Activated CD4-positive, alpha-beta memory T cell treated with anti-CD3 and anti-CD28 coated beads for 36 hours (primary cell): ENCODE measurements at regions not wholly inside any gene's neighbourhood (a gene's known extent, or its start where the extent isn't known, plus 50 kb on each side); places are given as distances from the start of the nearest gene placed in this dataset.

Experiments used
- CTCF ChIA-PET: fragments of 350-600 bp; sonication (Branson Sonifier 250); formaldehyde crosslinking; loops from one replicate; lab custom pipeline; 2021; ENCODE audit warnings: antibody characterized with exemption, inconsistent platforms; lab: Charles Lee
- POLR2A ChIA-PET: fragments of 350-600 bp; sonication (Branson Sonifier 250); formaldehyde crosslinking; loops from one replicate; lab custom pipeline; 2021; ENCODE audit warnings: antibody characterized with exemption; lab: Charles Lee
- DNase-seq: peaks from one replicate; pipeline ENCODE4 v3.0.0-alpha.2; 2020
- H3K27ac Mint-ChIP-seq: one replicate; pipeline ENCODE4 v1.8.0; 2021; ENCODE audit warnings: mixed read lengths
- H3K27me3 Mint-ChIP-seq: one replicate; pipeline ENCODE4 v1.8.0; 2021; ENCODE audit warnings: mixed read lengths
- H3K36me3 Mint-ChIP-seq: one replicate; pipeline ENCODE4 v1.8.0; 2021; ENCODE audit warnings: mixed read lengths
- H3K4me1 Mint-ChIP-seq: one replicate; pipeline ENCODE4 v1.8.0; 2021; ENCODE audit warnings: low read depth, mixed read lengths
- H3K4me3 Mint-ChIP-seq: one replicate; pipeline ENCODE4 v1.8.0; 2021; ENCODE audit warnings: mild to moderate bottlenecking, mixed read lengths
- H3K9me3 Mint-ChIP-seq: one replicate; pipeline ENCODE4 v1.8.0; 2021; ENCODE audit warnings: mixed read lengths
- intact Hi-C: fragments of 100-400 bp; cut with micrococcal nuclease; formaldehyde crosslinking; loops from one replicate; pipeline ENCODE4 v1.15.1; 2023

DNA sequence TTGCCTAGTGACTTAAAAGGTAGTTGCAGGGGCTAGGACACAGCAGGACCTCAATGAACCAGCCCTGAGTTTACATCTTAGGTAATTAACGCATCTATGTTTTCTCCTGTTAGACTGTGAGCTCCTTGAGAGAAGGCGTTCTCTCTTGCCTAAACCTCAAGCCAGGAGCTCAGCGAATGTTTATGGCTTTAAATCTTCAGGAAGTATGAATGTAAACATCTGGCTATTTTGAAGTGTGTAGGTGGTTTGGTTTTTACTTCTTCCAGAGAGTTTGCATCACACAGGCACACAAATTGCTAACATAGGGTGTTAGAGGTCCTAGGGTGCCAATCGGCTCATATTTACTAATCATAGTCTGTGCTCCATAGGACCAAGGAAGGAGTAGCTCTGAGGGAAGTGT, 387.7 kb upstream of the ZNF507 start:
- no peaks in the 10 kb centered on the region for H3K9me3 Mint-ChIP-seq
- CTCF ChIA-PET, result no interaction called here
- H3K36me3 Mint-ChIP-seq, result no peaks in the 10 kb centered on the region
- H3K27ac Mint-ChIP-seq, result no peak overlapping the region
- H3K27me3 Mint-ChIP-seq, result no peaks in the 10 kb centered on the region
- DNase-seq, result no peak
- intact Hi-C loops, result no loop called here
- no peak overlapping the region for H3K4me3 Mint-ChIP-seq
- H3K4me1 Mint-ChIP-seq, result no peaks in the 10 kb centered on the region
- POLR2A ChIA-PET, result no interaction called here

DNA sequence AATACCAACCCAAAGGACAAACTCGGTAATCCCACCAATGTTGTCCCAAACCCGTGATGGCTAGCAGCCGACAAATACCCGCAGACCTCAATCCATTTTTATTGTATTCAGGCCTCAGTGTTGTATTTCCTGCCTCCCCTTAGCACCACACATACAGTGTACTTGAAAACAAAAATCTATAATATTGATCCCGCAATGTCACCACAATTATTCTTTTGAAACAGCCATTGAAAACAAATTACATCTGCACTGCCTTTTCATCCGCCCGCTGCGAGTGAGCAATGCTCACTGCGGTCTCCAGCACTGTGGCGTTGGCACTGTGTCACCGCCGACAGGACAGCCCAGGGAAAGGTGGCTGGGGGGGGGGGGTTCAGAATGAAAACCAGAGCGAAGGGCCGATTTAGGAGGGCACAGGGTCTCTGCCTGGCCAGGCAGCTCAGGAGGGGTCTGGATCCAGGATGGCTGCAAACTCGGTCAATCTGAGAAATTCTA, 385.8 kb upstream of the ZNF507 start:
- H3K4me3 Mint-ChIP-seq, result no peak overlapping the region
- no peak for DNase-seq

DNA sequence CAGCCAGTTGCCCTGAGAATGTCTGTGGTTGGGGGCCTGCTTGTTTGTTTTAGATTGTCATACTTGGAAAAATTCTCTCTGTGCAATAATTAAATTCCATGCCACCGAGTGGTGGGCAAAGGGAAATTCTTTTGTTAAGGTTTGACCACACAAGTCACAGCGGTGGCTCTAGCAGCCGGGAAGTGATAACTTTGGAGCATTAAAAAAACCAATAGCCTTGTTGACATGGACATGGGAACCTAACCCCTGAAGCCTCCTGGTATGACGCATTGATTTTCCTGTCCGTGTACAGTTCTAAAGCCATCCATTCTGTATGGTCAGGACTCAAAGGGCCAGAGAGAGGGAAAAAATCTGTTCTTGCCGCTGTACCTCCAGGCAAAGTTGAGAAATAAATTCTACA, 384.9 kb upstream of the ZNF507 start:
- Mint-ChIP-seq H3K9me3 (no peaks in the 10 kb centered on the region), H3K4me3 (no peak overlapping the region), H3K36me3 (no peaks in the 10 kb centered on the region), H3K27ac (no peak overlapping the region), H3K4me1 (no peaks in the 10 kb centered on the region), H3K27me3 (no peaks in the 10 kb centered on the region)
- CTCF ChIA-PET, result no interaction called here
- intact Hi-C loops, result no loop called here
- no peak for DNase-seq
- POLR2A ChIA-PET, result no interaction called here

More for the DNA sequence above, 385.8 kb upstream of the ZNF507 start:
- no peaks in the 10 kb centered on the region for H3K27me3 Mint-ChIP-seq
- H3K9me3 Mint-ChIP-seq, result no peaks in the 10 kb centered on the region
- H3K4me1 Mint-ChIP-seq, result no peaks in the 10 kb centered on the region
- H3K36me3 Mint-ChIP-seq, result no peaks in the 10 kb centered on the region
- H3K27ac Mint-ChIP-seq, result no peak overlapping the region
- ChIA-PET CTCF (no interaction called here), POLR2A (no interaction called here)
- intact Hi-C loops, result no loop called here

DNA sequence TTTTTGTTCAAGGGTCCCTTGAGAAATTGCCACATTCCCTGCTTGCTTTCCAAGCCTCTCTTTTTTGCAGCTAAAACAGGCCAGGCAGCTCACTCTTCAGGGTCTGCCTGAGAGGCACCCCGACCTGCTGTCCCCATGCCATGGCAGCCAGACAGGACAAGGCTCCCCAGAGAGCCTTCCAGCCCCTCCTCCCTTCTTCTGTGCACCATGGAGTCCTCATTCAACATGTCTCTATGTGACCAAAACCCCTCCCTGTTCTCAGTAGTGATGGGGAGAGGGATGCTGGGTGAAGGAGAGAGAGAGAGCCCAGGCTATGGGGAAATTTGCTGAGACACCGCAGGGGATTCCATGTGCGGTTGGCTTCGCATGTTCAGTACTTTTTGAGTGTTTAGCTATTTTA, 384.2 kb upstream of the ZNF507 start:
- no peaks in the 10 kb centered on the region for H3K9me3 Mint-ChIP-seq
- no peaks in the 10 kb centered on the region for H3K27me3 Mint-ChIP-seq
- DNase-seq, result no peak
- ChIA-PET CTCF (no interaction called here), POLR2A (no interaction called here)
- no peaks in the 10 kb centered on the region for H3K36me3 Mint-ChIP-seq
- H3K4me3 Mint-ChIP-seq, result no peak overlapping the region
- no peak overlapping the region for H3K27ac Mint-ChIP-seq
- intact Hi-C loops, result no loop called here
- H3K4me1 Mint-ChIP-seq, result no peaks in the 10 kb centered on the region

DNA sequence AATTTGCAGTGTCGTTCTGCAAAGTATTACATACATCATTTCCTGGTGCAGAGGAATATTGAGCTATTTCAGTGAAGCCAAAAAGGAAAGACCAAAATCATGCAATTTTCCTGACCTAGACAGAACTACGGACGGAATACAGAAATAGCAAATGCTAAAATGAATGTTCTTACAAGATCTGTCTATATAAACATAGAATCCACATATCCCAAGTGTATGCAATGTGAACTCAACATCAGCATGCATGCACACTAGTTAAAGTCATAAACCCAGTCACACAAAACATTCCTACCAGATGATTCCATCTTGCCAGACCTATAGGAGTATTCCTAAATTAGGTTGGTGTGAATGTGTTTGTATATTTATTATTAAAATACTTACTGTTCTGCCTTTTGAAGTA, 383.7 kb upstream of the ZNF507 start:
- CTCF ChIA-PET, result no interaction called here

DNA sequence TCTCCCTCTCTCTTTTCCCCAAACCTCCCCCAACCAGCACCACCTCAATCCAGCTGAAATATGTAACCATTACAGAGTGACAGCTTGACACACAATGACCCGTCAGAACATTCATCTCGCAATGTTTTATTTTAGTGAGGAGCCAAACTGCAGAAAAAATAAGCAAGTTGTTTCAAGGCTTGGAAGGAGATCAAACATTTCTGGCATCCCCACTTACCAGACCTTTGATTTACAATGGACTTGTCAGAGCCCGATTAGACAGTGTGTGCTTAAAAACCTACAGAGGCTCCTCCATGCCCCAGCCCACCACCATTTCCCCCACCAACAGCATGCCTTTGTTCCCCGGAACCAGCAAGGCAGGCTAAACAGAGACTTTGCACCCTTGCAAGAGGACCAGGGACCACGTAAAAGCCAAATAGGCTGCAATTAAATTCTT, 382.8 kb upstream of the ZNF507 start:
- intact Hi-C loops, result no loop called here
- no peaks in the 10 kb centered on the region for H3K9me3 Mint-ChIP-seq
- CTCF ChIA-PET, result no interaction called here
- DNase-seq, result no peak
- H3K4me1 Mint-ChIP-seq, result no peaks in the 10 kb centered on the region
- POLR2A ChIA-PET, result no interaction called here
- no peaks in the 10 kb centered on the region for H3K27me3 Mint-ChIP-seq
- no peak overlapping the region for H3K27ac Mint-ChIP-seq
- H3K4me3 Mint-ChIP-seq, result no peak overlapping the region
- H3K36me3 Mint-ChIP-seq, result no peaks in the 10 kb centered on the region

More for the DNA sequence above, 383.7 kb upstream of the ZNF507 start:
- Mint-ChIP-seq H3K4me1 (no peaks in the 10 kb centered on the region), H3K27ac (no peak overlapping the region), H3K27me3 (no peaks in the 10 kb centered on the region), H3K4me3 (no peak overlapping the region), H3K36me3 (no peaks in the 10 kb centered on the region), H3K9me3 (no peaks in the 10 kb centered on the region)
- POLR2A ChIA-PET, result no interaction called here
- intact Hi-C loops, result no loop called here
- DNase-seq, result no peak

DNA sequence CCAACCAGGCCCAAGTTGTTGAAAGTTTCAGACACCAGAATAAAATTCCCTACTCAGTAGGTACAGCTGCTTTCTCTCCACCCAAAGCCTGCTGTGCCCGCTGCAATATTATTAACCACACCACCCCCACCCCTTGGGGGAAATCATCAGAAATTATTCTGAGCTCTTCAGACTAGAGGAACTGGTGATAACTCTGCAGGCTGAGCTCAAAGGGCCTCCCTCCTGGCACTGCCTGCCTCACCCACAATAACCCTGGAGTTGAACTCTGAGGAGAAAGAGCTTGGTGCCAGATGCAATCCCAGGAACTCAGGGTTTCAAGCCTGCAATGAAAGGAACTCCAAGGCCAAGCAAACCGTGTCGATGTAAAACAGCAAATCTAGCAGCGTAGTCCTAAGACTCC, 381.7 kb upstream of the ZNF507 start:
- intact Hi-C loops, result no loop called here

DNA sequence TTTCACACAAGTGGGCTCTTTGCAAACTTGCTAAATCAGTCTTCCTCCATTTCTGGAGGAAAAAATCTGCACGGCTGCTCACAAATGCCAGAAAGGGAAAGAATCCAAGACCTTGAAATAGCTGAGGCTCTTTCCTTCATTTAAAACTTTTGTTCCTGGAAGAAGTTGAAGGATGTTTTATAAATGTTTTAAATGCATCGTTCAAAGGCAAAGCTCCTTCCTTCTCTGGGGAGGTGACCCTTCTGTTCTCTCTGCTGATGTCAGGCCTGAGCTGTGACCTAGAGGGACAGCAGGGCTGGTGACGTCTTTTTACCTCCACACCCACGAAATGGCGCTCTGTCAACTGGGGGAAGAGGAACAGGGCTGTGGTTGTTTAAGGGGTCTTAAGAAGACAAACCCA, 376.4 kb upstream of the ZNF507 start:
- no peak for DNase-seq
- Mint-ChIP-seq H3K9me3 (no peaks in the 10 kb centered on the region), H3K36me3 (no peaks in the 10 kb centered on the region), H3K4me1 (no peaks in the 10 kb centered on the region), H3K27me3 (peaks cover 3% of the 10 kb centered on the region), H3K4me3 (no peak overlapping the region), H3K27ac (no peak overlapping the region)
- ChIA-PET POLR2A (no interaction called here), CTCF (no interaction called here)
- intact Hi-C loops, result no loop called here

More for the DNA sequence above, 381.7 kb upstream of the ZNF507 start:
- Mint-ChIP-seq H3K36me3 (no peaks in the 10 kb centered on the region), H3K27me3 (peaks cover 3% of the 10 kb centered on the region), H3K4me3 (no peak overlapping the region), H3K9me3 (no peaks in the 10 kb centered on the region), H3K27ac (no peak overlapping the region), H3K4me1 (no peaks in the 10 kb centered on the region)
- CTCF ChIA-PET, result no interaction called here
- DNase-seq, result no peak
- POLR2A ChIA-PET, result no interaction called here

DNA sequence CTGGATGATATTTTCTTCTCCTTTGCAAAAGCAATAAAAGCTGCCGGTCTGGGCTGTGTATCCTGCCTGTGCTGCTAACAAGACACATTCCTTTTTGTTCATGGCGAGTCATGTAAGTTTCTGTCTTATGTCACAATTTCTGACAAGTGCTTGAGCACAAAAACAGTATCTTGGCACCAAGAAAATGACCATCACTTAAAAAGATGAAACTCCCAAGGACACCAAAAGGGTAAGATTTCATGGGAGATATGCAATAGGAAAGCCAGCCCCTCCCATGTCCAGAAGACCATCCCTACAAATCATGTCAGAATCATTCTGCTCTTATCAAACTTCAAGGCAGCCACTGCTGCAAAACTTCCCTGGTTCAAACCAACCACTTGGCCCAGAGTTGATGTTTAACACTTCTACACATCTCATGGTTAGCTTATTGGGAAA, 375.4 kb upstream of the ZNF507 start:
- Mint-ChIP-seq H3K27me3 (peaks cover 3% of the 10 kb centered on the region), H3K9me3 (no peaks in the 10 kb centered on the region), H3K4me1 (no peaks in the 10 kb centered on the region), H3K4me3 (no peak overlapping the region), H3K36me3 (no peaks in the 10 kb centered on the region), H3K27ac (no peak overlapping the region)
- no peak for DNase-seq
- POLR2A ChIA-PET, result no interaction called here
- CTCF ChIA-PET, result no interaction called here
- intact Hi-C loops, result no loop called here

DNA sequence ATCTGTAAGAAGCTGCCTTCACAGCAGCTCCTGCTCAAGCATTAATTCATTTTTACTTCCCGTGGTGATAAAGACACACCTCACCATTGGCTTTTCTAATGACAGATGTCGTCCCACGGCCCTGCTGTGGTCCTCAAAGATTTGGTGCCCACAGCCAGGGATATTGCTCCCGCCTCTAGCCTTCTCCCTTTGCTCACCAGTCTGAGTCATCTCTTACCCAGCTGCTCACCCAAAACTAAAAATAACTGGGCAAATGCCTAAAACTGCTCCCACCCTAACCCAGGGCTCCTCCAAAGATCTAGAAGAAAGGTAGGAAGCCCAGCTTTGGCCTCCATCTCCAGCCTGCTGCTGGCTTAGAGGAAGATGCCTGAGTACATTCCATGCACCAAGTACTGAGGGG, 371.1 kb upstream of the ZNF507 start:
- Mint-ChIP-seq H3K27ac (no peak overlapping the region), H3K9me3 (no peaks in the 10 kb centered on the region), H3K4me3 (no peak overlapping the region), H3K27me3 (no peaks in the 10 kb centered on the region), H3K4me1 (no peaks in the 10 kb centered on the region), H3K36me3 (no peaks in the 10 kb centered on the region)
- no peak for DNase-seq
- ChIA-PET POLR2A (no interaction called here), CTCF (no interaction called here)
- intact Hi-C loops, result no loop called here

DNA sequence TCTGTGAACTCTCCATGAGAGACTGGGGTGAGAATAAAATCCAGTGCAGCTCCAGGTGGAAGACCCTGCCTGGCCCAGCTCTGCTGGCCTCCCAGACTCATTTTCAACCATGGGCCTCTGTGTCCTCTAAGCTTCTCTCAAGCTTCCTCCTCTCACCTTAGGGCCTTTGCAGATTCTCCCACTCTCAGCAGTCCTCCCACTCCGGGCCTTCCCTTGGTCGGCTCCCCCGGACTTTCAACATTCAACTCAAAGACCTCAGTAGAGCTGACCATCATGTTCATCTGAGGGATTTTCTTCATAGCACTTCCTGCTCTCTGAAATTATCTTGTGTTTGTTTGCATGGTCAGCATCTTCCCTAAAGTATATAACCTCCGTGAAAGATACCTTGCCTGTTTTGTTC, 370.5 kb upstream of the ZNF507 start:
- ChIA-PET CTCF (no interaction called here), POLR2A (no interaction called here)
- DNase-seq, result no peak
- H3K27me3 Mint-ChIP-seq, result no peaks in the 10 kb centered on the region
- H3K36me3 Mint-ChIP-seq, result no peaks in the 10 kb centered on the region
- intact Hi-C loops, result no loop called here
- H3K4me1 Mint-ChIP-seq, result no peaks in the 10 kb centered on the region
- H3K27ac Mint-ChIP-seq, result no peak overlapping the region
- H3K9me3 Mint-ChIP-seq, result no peaks in the 10 kb centered on the region
- no peak overlapping the region for H3K4me3 Mint-ChIP-seq

DNA sequence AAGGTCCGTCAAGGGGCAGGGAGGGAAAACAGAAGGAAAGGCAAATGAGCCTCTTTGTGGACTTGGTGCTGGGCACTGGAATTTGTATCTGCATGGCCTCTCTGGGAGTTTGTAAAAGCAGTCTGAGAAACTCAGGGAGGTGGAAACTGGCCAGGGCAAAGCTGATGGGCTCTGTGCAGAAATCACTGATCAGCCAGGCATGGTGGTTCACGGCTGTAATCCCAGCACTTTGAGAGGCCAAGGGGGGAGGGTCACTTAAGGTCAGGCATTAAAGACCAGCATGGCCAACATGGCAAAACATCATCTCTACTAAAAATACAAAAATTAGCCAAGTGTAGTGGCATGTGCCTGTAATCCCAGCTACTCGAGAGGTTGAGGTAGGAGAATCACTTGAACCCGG, 369.9 kb upstream of the ZNF507 start:
- Mint-ChIP-seq H3K4me3 (no peak overlapping the region), H3K9me3 (peaks cover 3% of the 10 kb centered on the region), H3K27ac (no peak overlapping the region), H3K4me1 (no peaks in the 10 kb centered on the region), H3K27me3 (no peaks in the 10 kb centered on the region), H3K36me3 (no peaks in the 10 kb centered on the region)
- CTCF ChIA-PET, result no interaction called here
- intact Hi-C loops, result no loop called here
- no peak for DNase-seq
- POLR2A ChIA-PET, result no interaction called here

DNA sequence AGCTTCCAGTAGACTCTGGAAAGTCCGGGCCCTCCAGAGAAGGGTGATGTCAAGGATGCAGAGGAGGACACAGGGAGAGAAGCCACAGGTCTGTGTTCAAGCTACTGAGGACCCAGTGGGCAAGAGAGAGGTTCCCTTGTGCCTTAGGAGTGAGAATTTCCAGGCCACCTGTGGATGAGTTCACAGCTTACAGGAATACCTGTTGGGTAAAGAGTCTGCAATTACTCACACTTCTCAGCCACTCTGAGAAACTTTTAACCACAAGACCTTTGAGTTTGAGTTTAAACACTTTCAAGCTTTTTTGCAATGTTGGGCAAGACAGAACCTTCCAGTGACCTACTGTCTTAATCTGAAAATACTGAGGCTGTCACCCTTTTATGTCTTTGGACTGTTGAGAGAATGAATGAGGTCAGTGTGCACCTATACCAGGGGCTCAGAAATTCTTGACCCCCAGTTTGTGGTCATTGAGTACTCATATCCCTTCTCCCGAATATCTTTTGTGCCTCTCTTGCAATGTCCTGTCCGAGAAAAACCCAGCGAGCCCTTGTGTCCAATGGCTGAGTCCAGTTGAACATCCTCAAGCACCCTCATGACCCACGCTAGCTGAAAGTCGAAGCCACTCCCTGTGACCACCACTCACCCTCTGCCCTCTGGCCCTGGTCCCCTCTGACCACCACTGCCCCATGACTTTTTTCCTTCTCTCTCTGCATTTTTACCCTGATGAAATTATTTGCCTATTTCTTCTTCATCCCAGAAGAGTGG, 368.5 kb upstream of the ZNF507 start:
- Mint-ChIP-seq H3K4me1 (no peaks in the 10 kb centered on the region), H3K9me3 (peaks cover 3% of the 10 kb centered on the region), H3K36me3 (no peaks in the 10 kb centered on the region), H3K27me3 (no peaks in the 10 kb centered on the region), H3K4me3 (no peak overlapping the region), H3K27ac (no peak overlapping the region)
- intact Hi-C loops, result no loop called here
- no peak for DNase-seq
- POLR2A ChIA-PET, result no interaction called here
- CTCF ChIA-PET, result no interaction called here
